Thoracic aorta (tissue), 2 donors: ENCODE measurements at regions not wholly inside any gene's neighbourhood (a gene's known extent, or its start where the extent isn't known, plus 50 kb on each side); places are given as distances from the start of the nearest gene placed in this dataset.

Experiments used
- ATAC-seq: fragments of 150-250 bp; one replicate; pipeline ENCODE4 v1.8.0; 2017; ENCODE audit warnings: low read depth; ENCODE audit not compliant: insufficient number of reproducible peaks, low FRiP score
- DNase-seq: peaks from one replicate; pipeline ENCODE4 v3.0.0-alpha.2; 2020; ENCODE audit warnings: low spot score
- H3K27ac ChIP-seq, 2 donors: fragments of 200-600 bp; sonication (generic); 1 replicate in 1 of 2; 2 replicates in 1 of 2; pipeline ENCODE4 v1.5.1; 2016; ENCODE audit warnings: mild to moderate bottlenecking in 2 of 2, moderate library complexity in 2 of 2
- H3K27me3 ChIP-seq: fragments of 200-600 bp; sonication (generic); replicated peaks from 2 replicates; pipeline ENCODE4 v1.6.0; 2016; ENCODE audit warnings: mild to moderate bottlenecking; ENCODE audit not compliant: insufficient read depth
- H3K36me3 ChIP-seq: fragments of 200-600 bp; sonication (generic); one replicate; pipeline ENCODE4 v1.5.1; 2016
- H3K4me1 ChIP-seq, 2 donors: fragments of 200-600 bp; sonication (generic); 1 replicate in 1 of 2; 2 replicates in 1 of 2; pipeline versions ENCODE4 v1.5.1 to v1.6.0; 2016; ENCODE audit warnings: low read depth in 2 of 2, mild to moderate bottlenecking in 1 of 2; ENCODE audit not compliant: control insufficient read depth in 1 of 2
- H3K4me3 ChIP-seq: fragments of 200-600 bp; sonication (generic); 2 replicates; pipeline ENCODE4 v1.5.1; 2016; ENCODE audit warnings: mild to moderate bottlenecking
- H3K9me3 ChIP-seq: fragments of 200-600 bp; sonication (generic); 2 replicates; pipeline ENCODE4 v1.5.1; 2016
- CTCF ChIP-seq: fragments of 200-600 bp; sonication (generic); IDR thresholded peaks from one replicate; pipeline ENCODE4 v1.5.1; 2019; ENCODE audit warnings: antibody characterized with exemption

- no peak for DNase-seq
- Histone ChIP-seq H3K36me3 (no peaks in the 10 kb centered on the region), H3K27ac (peak overlapping the region; percentile 54 to 75), H3K9me3 (no peaks in the 10 kb centered on the region), H3K4me1 (peaks cover 15 to 30% of the 10 kb centered on the region in 2 donors), H3K4me3 (no peak overlapping the region), H3K27me3 (no peaks in the 10 kb centered on the region)
- TF ChIP-seq CTCF: no peak
- no peak for ATAC-seq
These were observed 452.6 kb upstream of the ST6GAL2 start for GRCh38 chr2:107338571-107338970.

GRCh38 chr2:107340955-107341354, 455.0 kb upstream of the ST6GAL2 start:
- no peak for DNase-seq
- Histone ChIP-seq H3K27me3 (no peaks in the 10 kb centered on the region), H3K27ac (no peak overlapping the region), H3K9me3 (no peaks in the 10 kb centered on the region), H3K36me3 (no peaks in the 10 kb centered on the region), H3K4me3 (no peak overlapping the region), H3K4me1 (peaks cover 15 to 30% of the 10 kb centered on the region in 2 donors)
- TF ChIP-seq CTCF: no peak
- ATAC-seq: no peak

GRCh38 chr2:107349329-107349728, 463.4 kb upstream of the ST6GAL2 start:
- Histone ChIP-seq H3K4me1 (no peaks in the 10 kb centered on the region), H3K27me3 (no peaks in the 10 kb centered on the region), H3K9me3 (no peaks in the 10 kb centered on the region), H3K36me3 (no peaks in the 10 kb centered on the region), H3K27ac (no peak overlapping the region), H3K4me3 (no peak overlapping the region)
- ATAC-seq (no peak), DNase-seq (no peak)
- no peak for TF ChIP-seq CTCF

GRCh38 chr2:107354175-107354574, 468.2 kb upstream of the ST6GAL2 start:
- Histone ChIP-seq H3K27me3 (no peaks in the 10 kb centered on the region), H3K4me1 (no peaks in the 10 kb centered on the region), H3K27ac (no peak overlapping the region), H3K9me3 (no peaks in the 10 kb centered on the region), H3K4me3 (no peak overlapping the region), H3K36me3 (no peaks in the 10 kb centered on the region)
- no peak for TF ChIP-seq CTCF
- DNase-seq (no peak), ATAC-seq (no peak)

- H3K27me3 ChIP-seq: no peaks in the 10 kb centered on the region
- ATAC-seq (no peak), DNase-seq (no peak)
- no peaks in the 10 kb centered on the region for H3K9me3 ChIP-seq
- H3K4me3 ChIP-seq: no peak overlapping the region
- H3K27ac ChIP-seq: no peak overlapping the region
- H3K4me1 ChIP-seq: peaks cover 0 to 16% of the 10 kb centered on the region in 2 donors
- no peak for TF ChIP-seq CTCF
- no peaks in the 10 kb centered on the region for H3K36me3 ChIP-seq
These were observed 468.3 kb upstream of the RGPD4 start for GRCh38 chr2:107358362-107358761.
